Ovary (tissue), 3 donors: ENCODE measurements at regions not wholly inside any gene's neighbourhood (a gene's known extent, or its start where the extent isn't known, plus 50 kb on each side); places are given as distances from the start of the nearest gene placed in this dataset.

Source experiments
- CTCF ChIP-seq, 3 donors: fragments of 450-650 bp in 2 of 3; fragments of 200-600 bp in 1 of 3; IDR thresholded peaks; one replicate each; pipeline versions ENCODE4 v1.5.1 to v1.8.0; 2016 to 2022; ENCODE audit warnings: antibody characterized with exemption in 3 of 3, mild to moderate bottlenecking in 1 of 3
- EP300 ChIP-seq: sonication (generic); formaldehyde crosslinking; IDR thresholded peaks from one replicate; pipeline ENCODE4 v1.6.1; 2017; ENCODE audit warnings: antibody characterized with exemption
- POLR2A ChIP-seq: fragments of 450-650 bp; IDR thresholded peaks from one replicate; pipeline ENCODE4 v1.6.1; 2017; ENCODE audit warnings: antibody characterized with exemption, mild to moderate bottlenecking, moderate library complexity
- donor health status: DM: no; HTN: no; CAD: no.

DNA sequence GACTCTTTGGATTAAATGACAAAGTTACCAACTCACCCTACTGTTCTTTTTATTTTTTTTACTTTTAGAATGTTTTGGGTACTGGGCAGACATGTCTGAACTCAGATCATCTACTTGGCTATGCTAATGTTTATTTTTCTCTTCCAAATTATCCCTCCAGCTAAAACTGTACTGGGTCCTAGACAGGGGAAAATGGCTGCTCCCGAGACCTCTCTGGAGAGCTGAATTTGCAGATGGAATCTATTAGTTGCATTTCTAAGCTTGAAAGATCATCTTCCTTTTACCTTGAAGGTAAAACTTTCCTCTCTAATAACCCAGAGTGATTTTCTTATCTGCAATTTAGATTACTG, 197.5 kb upstream of the SEMA6A start:
- TF ChIP-seq CTCF (IDR thresholded peaks at IDR 0.05) (no peak), POLR2A (no peak), EP300 (no peak)
